Spleen (tissue), 11 donors: ENCODE measurements at regions not wholly inside any gene's neighbourhood (a gene's known extent, or its start where the extent isn't known, plus 50 kb on each side); places are given as distances from the start of the nearest gene placed in this dataset.

Experiments used
- DNase-seq: peaks from one replicate; pipeline ENCODE4 v3.0.0-alpha.2; 2020
- H3K27ac ChIP-seq, 8 donors: fragments of 200-600 bp; sonication (generic) in 7 of 8; 1 replicate in 4 of 8; 2 replicates in 4 of 8; pipeline versions ENCODE4 v1.5.0 to v1.8.0; 2016 to 2021; ENCODE audit warnings: inconsistent platforms in 4 of 8, mild to moderate bottlenecking in 4 of 8, moderate library complexity in 1 of 8
- H3K27me3 ChIP-seq, 7 donors: fragments of 200-600 bp; sonication (generic) in 6 of 7; replicated peaks in 1 of 7; 1 replicate in 4 of 7; 2 replicates in 3 of 7; pipeline versions ENCODE4 v1.5.0 to v1.8.0; 2016 to 2021; ENCODE audit warnings: inconsistent platforms in 3 of 7, mild to moderate bottlenecking in 1 of 7
- H3K36me3 ChIP-seq, 6 donors: fragments of 200-600 bp; sonication (generic) in 5 of 6; 1 replicate in 4 of 6; 2 replicates in 2 of 6; pipeline versions ENCODE4 v1.5.0 to v1.8.0; 2016 to 2021; ENCODE audit warnings: inconsistent platforms in 2 of 6
- H3K4me1 ChIP-seq, 6 donors: fragments of 200-600 bp; sonication (generic) in 5 of 6; 1 replicate in 3 of 6; 2 replicates in 3 of 6; pipeline versions ENCODE4 v1.5.0 to v1.8.0; 2016 to 2021; ENCODE audit warnings: inconsistent platforms in 3 of 6
- H3K4me3 ChIP-seq, 8 donors: fragments of 200-600 bp; sonication (generic) in 7 of 8; 1 replicate in 4 of 8; 2 replicates in 4 of 8; pipeline versions ENCODE4 v1.5.0 to v1.8.0; 2016 to 2021; ENCODE audit warnings: inconsistent platforms in 4 of 8, mild to moderate bottlenecking in 4 of 8, moderate library complexity in 2 of 8
- H3K9me3 ChIP-seq, 8 donors: fragments of 200-600 bp; sonication (generic) in 7 of 8; 1 replicate in 4 of 8; 2 replicates in 4 of 8; pipeline versions ENCODE4 v1.5.0 to v1.8.0; 2016 to 2021; ENCODE audit warnings: inconsistent platforms in 4 of 8
- POLR2A ChIP-seq, 3 donors: fragments of 450-650 bp; IDR thresholded peaks; one replicate each; pipeline ENCODE4 v1.5.1; 2017; ENCODE audit warnings: antibody characterized with exemption in 3 of 3, mild to moderate bottlenecking in 1 of 3
- POLR2AphosphoS5 ChIP-seq, 3 donors: sonication (generic); formaldehyde crosslinking; IDR thresholded peaks; one replicate each; pipeline ENCODE4 v1.5.1; 2017; ENCODE audit warnings: antibody characterized with exemption in 3 of 3
- WGBS, 5 donors: extraction: QIAGEN DNeasy Blood & Tissue Kit in 3 of 5; methylation state at CpG; one replicate each; pipeline versions ENCODE4 v1.1.5 to v1.1.7; 2013 to 2018; 5-methylcytosine and 5-hydroxymethylcytosine counted together
- intact Hi-C: fragments of 100-400 bp; cut with DNase I; formaldehyde crosslinking; loops from one replicate; pipeline ENCODE4 v1.15.0; 2023; ENCODE audit warnings: low total_unique reads
- TF ChIP-seq, protein P1 (sequence below), 11 experiments: fragments of 200-600 bp in 7 of 11; fragments of 450-650 bp in 4 of 11; sonication (generic) in 4 of 11; IDR thresholded peaks in 8 of 11; conservative IDR thresholded peaks in 3 of 11; 1 replicate in 7 of 11; 2 replicates in 4 of 11; pipeline versions ENCODE4 v1.4.0 to v1.8.0; 2016 to 2021; ENCODE audit warnings: antibody characterized with exemption in 11 of 11, inconsistent platforms in 4 of 11, mild to moderate bottlenecking in 1 of 11
- donor health status: healthy with polysubstance abuse.
- donor health status: DM: no; HTN: no; CAD: no; lungs with moderate emphysema.
- donor health status: DM: no; HTN: no; CAD: no.
- donor health status: Bipolar disorder and iron deficiency.
- donor health status: healthy.
- donor health status: DM: no; HTN: no; CAD: no.
- donor health status: DM: yes; HTN: yes; CAD: no.

DNA sequence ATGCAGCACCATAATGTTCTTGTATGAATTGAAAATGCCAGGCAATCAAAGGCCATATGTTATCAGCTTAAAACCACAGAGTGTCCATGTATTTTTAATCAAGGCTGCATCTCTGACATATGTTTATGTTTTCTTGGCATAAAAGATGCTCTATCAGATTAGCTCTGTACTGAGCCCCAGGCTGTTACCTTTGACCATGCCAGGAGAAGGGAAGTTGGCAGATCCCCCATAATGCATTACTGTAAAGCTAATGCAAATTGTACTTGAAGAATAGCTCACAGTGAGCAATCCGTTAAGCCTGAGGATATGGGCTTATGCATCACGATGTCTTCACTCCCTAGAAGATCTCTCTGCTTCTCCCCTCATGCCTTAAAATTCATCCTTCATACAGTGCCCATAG is 414.4 kb downstream of the BRINP1 start:
- WGBS, 5 donors, result 73 to 85% (median 81%) methylated on average over 2 of the region's 2 CpGs
- no peak for DNase-seq
- Histone ChIP-seq H3K36me3 (no peaks in the 10 kb centered on the region), H3K27ac (no peak overlapping the region), H3K4me3 (no peak overlapping the region), H3K9me3 (peaks cover 0 to 7% (median 0%) of the 10 kb centered on the region in 8 donors), H3K4me1 (no peaks in the 10 kb centered on the region), H3K27me3 (no peaks in the 10 kb centered on the region)
- TF ChIP-seq POLR2A (IDR thresholded peaks at IDR 0.05) (no peak), POLR2AphosphoS5 (IDR thresholded peaks at IDR 0.05) (no peak)
- TF ChIP-seq, protein P1, sequence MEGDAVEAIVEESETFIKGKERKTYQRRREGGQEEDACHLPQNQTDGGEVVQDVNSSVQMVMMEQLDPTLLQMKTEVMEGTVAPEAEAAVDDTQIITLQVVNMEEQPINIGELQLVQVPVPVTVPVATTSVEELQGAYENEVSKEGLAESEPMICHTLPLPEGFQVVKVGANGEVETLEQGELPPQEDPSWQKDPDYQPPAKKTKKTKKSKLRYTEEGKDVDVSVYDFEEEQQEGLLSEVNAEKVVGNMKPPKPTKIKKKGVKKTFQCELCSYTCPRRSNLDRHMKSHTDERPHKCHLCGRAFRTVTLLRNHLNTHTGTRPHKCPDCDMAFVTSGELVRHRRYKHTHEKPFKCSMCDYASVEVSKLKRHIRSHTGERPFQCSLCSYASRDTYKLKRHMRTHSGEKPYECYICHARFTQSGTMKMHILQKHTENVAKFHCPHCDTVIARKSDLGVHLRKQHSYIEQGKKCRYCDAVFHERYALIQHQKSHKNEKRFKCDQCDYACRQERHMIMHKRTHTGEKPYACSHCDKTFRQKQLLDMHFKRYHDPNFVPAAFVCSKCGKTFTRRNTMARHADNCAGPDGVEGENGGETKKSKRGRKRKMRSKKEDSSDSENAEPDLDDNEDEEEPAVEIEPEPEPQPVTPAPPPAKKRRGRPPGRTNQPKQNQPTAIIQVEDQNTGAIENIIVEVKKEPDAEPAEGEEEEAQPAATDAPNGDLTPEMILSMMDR (IDR thresholded peaks at IDR 0.05 in 8 of 11, conservative IDR thresholded peaks at IDR 0.05 in 3 of 11), result no peak
- intact Hi-C loops, result no loop called here

DNA sequence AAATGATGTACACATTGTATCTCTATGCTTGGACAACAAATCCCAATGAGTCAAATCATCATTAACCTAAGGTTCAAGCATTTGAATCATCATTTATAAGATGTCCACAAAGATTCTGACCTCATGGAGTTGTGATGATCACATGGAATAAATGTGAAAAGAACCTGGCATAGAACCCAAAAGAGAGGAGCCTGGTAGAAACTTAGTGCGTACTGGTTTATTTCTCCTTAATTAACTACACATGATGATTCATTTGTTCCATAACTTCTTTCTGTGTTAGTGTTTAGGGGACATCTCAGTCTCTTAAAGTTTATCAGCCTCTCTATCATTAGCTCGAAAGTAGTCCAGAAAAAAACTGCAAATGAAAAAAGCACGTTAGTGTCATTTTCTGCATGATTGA is 411.6 kb downstream of the BRINP1 start:
- no peak overlapping the region for H3K27ac ChIP-seq
- no peaks in the 10 kb centered on the region for H3K36me3 ChIP-seq
- intact Hi-C loops, result no loop called here
- WGBS, 5 donors, result 72 to 87% (median 80%) methylated on average over 3 of the region's 3 CpGs
- H3K4me3 ChIP-seq, result no peak overlapping the region
- DNase-seq, result no peak
- H3K9me3 ChIP-seq, result peaks cover 0 to 7% (median 0%) of the 10 kb centered on the region in 8 donors
- H3K27me3 ChIP-seq, result no peaks in the 10 kb centered on the region
- TF ChIP-seq POLR2A (IDR thresholded peaks at IDR 0.05) (no peak), POLR2AphosphoS5 (IDR thresholded peaks at IDR 0.05) (no peak)
- TF ChIP-seq, protein P1 (IDR thresholded peaks at IDR 0.05 in 8 of 11, conservative IDR thresholded peaks at IDR 0.05 in 3 of 11), result no peak
- no peaks in the 10 kb centered on the region for H3K4me1 ChIP-seq

DNA sequence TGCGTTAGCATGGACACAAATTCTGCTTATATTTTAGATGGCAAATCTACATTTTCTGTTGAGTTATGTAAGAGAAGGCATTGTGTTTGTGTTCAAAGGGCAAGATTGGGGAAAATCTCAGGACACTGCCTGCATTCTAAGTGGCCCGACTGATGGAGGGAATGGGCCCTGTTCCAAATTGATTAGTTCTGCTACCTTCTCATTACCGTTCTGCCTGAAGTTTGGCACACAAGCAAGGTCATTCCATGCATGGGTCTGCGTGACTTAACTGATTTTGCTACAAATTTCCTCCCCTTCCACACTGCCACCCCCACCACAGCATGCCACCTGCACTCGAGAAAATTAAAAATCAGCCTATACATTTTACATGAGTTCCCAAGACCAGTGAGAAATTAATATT is 409.9 kb downstream of the BRINP1 start:
- Histone ChIP-seq H3K9me3 (peaks cover 0 to 7% (median 0%) of the 10 kb centered on the region in 8 donors), H3K36me3 (no peaks in the 10 kb centered on the region), H3K27ac (no peak overlapping the region), H3K27me3 (no peaks in the 10 kb centered on the region), H3K4me3 (no peak overlapping the region), H3K4me1 (no peaks in the 10 kb centered on the region)
- 67 to 89% (median 82%) methylated on average over 5 of the region's 5 CpGs for WGBS, 5 donors
- intact Hi-C loops, result no loop called here
- no peak for DNase-seq
- TF ChIP-seq, protein P1 (IDR thresholded peaks at IDR 0.05 in 8 of 11, conservative IDR thresholded peaks at IDR 0.05 in 3 of 11), result no peak
- TF ChIP-seq POLR2A (IDR thresholded peaks at IDR 0.05), result no peak

DNA sequence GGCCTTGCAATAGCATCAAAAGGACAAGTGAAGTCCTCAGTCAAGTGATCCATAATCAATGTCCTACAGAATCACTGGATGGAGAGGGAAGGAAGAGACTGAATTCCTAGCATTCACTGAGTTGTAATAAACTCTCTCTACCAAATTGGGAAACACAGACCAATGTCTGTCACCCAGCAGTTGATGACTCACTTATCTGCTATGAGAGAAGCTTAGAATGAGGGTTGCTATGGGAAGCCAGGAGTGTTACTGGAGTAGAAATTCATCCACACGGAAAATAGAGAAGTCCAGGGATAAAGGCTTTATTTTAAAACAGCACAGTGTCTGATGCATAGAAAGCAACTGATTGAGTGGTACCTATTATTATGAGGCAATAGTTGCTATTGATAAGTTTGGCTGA is 407.4 kb downstream of the BRINP1 start:
- no peaks in the 10 kb centered on the region for H3K4me1 ChIP-seq
- H3K27ac ChIP-seq, result no peak overlapping the region
- H3K4me3 ChIP-seq, result no peak overlapping the region
- WGBS, 5 donors, result 21 to 47% (median 45%) methylated on average over 1 of the region's 1 CpG
- H3K36me3 ChIP-seq, result no peaks in the 10 kb centered on the region
- no peaks in the 10 kb centered on the region for H3K9me3 ChIP-seq
- no peaks in the 10 kb centered on the region for H3K27me3 ChIP-seq
- intact Hi-C loops, result no loop called here
- DNase-seq, result no peak
- TF ChIP-seq, protein P1 (IDR thresholded peaks at IDR 0.05 in 8 of 11, conservative IDR thresholded peaks at IDR 0.05 in 3 of 11), result no peak
- no peak for TF ChIP-seq POLR2AphosphoS5 (IDR thresholded peaks at IDR 0.05)
- TF ChIP-seq POLR2A (IDR thresholded peaks at IDR 0.05), result no peak
